Activated CD8-positive, alpha-beta T cell treated with anti-CD3 and anti-CD28 coated beads for 36 hours (primary cell): ENCODE measurements at regions not wholly inside any gene's neighbourhood (a gene's known extent, or its start where the extent isn't known, plus 50 kb on each side); places are given as distances from the start of the nearest gene placed in this dataset.

Experiments used
- ATAC-seq: fragments of 200-7000 bp; cut with Tn5 transposase; one replicate; pipeline ENCODE4 v1.10.0; 2021; ENCODE audit warnings: mild to moderate bottlenecking, moderate library complexity
- CTCF ChIA-PET: fragments of 350-600 bp; sonication (Branson Sonifier 250); formaldehyde crosslinking; loops from one replicate; lab custom pipeline; 2021; ENCODE audit warnings: antibody characterized with exemption; lab: Charles Lee
- POLR2A ChIA-PET: fragments of 350-600 bp; sonication (Branson Sonifier 250); formaldehyde crosslinking; loops from one replicate; lab custom pipeline; 2021; ENCODE audit warnings: antibody characterized with exemption; lab: Charles Lee
- DNase-seq: peaks from one replicate; pipeline ENCODE4 v3.0.0-alpha.2; 2020
- H3K27ac Mint-ChIP-seq: one replicate; pipeline ENCODE4 v1.8.0; 2021; ENCODE audit warnings: mild to moderate bottlenecking, mixed read lengths
- H3K27me3 Mint-ChIP-seq: one replicate; pipeline ENCODE4 v1.8.0; 2021; ENCODE audit warnings: mixed read lengths
- H3K36me3 Mint-ChIP-seq: one replicate; pipeline ENCODE4 v1.8.0; 2021; ENCODE audit warnings: low read depth, mixed read lengths
- H3K4me1 Mint-ChIP-seq: one replicate; pipeline ENCODE4 v1.8.0; 2021; ENCODE audit warnings: low read depth, mixed read lengths
- H3K4me3 Mint-ChIP-seq: one replicate; pipeline ENCODE4 v1.8.0; 2021; ENCODE audit warnings: mild to moderate bottlenecking, moderate library complexity, mixed read lengths
- H3K9me3 Mint-ChIP-seq: one replicate; pipeline ENCODE4 v1.8.0; 2021; ENCODE audit warnings: mixed read lengths
- CTCF ChIP-seq: fragments of 200-600 bp; IDR thresholded peaks from one replicate; pipeline ENCODE4 v1.8.0; 2022; ENCODE audit warnings: antibody characterized with exemption, mild to moderate bottlenecking
- intact Hi-C: fragments of 100-400 bp; cut with micrococcal nuclease; formaldehyde crosslinking; loops from one replicate; pipeline ENCODE4 v1.10.0; 2022

GRCh38 chr3:34258271-34258998, 460.0 kb downstream of the PDCD6IP start:
- ATAC-seq (no peak), DNase-seq (no peak)
- Mint-ChIP-seq H3K4me3 (no peak overlapping the region), H3K36me3 (no peaks in the 10 kb centered on the region), H3K4me1 (peaks cover 16% of the 10 kb centered on the region), H3K27ac (no peak overlapping the region), H3K27me3 (no peaks in the 10 kb centered on the region), H3K9me3 (no peaks in the 10 kb centered on the region)
- POLR2A ChIA-PET = no interaction called here
- intact Hi-C loops = no loop called here
- CTCF ChIA-PET = interaction anchor here (1.6 to 2.2 kb wide), 2 partner anchors 11 to 426 kb away, joined by 5 read pairs; no protein-coding TSS in a partner anchor
- no peak for TF ChIP-seq CTCF

- no peak for TF ChIP-seq CTCF
- Mint-ChIP-seq H3K4me3 (no peak overlapping the region), H3K4me1 (peaks cover 16% of the 10 kb centered on the region), H3K9me3 (no peaks in the 10 kb centered on the region), H3K36me3 (no peaks in the 10 kb centered on the region), H3K27me3 (no peaks in the 10 kb centered on the region), H3K27ac (no peak overlapping the region)
- POLR2A ChIA-PET = interaction anchor here (0.7 to 1.3 kb wide), 2 partner anchors 11 to 24 kb away, joined by 3 read pairs; no protein-coding TSS in a partner anchor
- no peak for ATAC-seq
- CTCF ChIA-PET = interaction anchor here (0.7 to 3.6 kb wide), 21 partner anchors 8 to 423 kb away, joined by 3 to 30 read pairs (median 4); no protein-coding TSS in a partner anchor
- DNase-seq = peak; percentile 75
- intact Hi-C loops = no loop called here
Measured at GRCh38 chr3:34260271-34261000, 462.0 kb downstream of the PDCD6IP start.

GRCh38 chr3:34261001-34261385, 462.6 kb downstream of the PDCD6IP start:
- no peak for TF ChIP-seq CTCF
- Mint-ChIP-seq H3K27me3 (no peaks in the 10 kb centered on the region), H3K36me3 (no peaks in the 10 kb centered on the region), H3K4me3 (no peak overlapping the region), H3K4me1 (peaks cover 16% of the 10 kb centered on the region), H3K27ac (no peak overlapping the region), H3K9me3 (no peaks in the 10 kb centered on the region)
- DNase-seq (no peak), ATAC-seq (no peak)
- POLR2A ChIA-PET = interaction anchor here (0.7 to 1.3 kb wide), 3 partner anchors 11 to 29 kb away, joined by 3 read pairs; no protein-coding TSS in a partner anchor
- intact Hi-C loops = no loop called here
- CTCF ChIA-PET = interaction anchor here (0.8 to 3.6 kb wide), 11 partner anchors 8 to 423 kb away, joined by 3 to 30 read pairs (median 4); no protein-coding TSS in a partner anchor

GRCh38 chr3:34263101-34263621, 464.7 kb downstream of the PDCD6IP start:
- DNase-seq (no peak), ATAC-seq (no peak)
- CTCF ChIA-PET = interaction anchor here (0.8 kb wide), 1 partner anchor 33 kb away, joined by 4 read pairs; no protein-coding TSS in a partner anchor
- POLR2A ChIA-PET = no interaction called here
- Mint-ChIP-seq H3K27me3 (no peaks in the 10 kb centered on the region), H3K36me3 (no peaks in the 10 kb centered on the region), H3K4me1 (peaks cover 16% of the 10 kb centered on the region), H3K27ac (peak overlapping the region; percentile 17), H3K4me3 (no peak overlapping the region), H3K9me3 (no peaks in the 10 kb centered on the region)
- TF ChIP-seq CTCF = no peak
- intact Hi-C loops = no loop called here
